HepG2 (cell line): ENCODE measurements at regions not wholly inside any gene's neighbourhood (a gene's known extent, or its start where the extent isn't known, plus 50 kb on each side); places are given as distances from the start of the nearest gene placed in this dataset.

Source experiments
- ATAC-seq: fragments of 200-7000 bp; cut with Tn5 transposase; 3 replicates; pipeline ENCODE4 v1.9.1; 2020; ENCODE audit warnings: mild to moderate bottlenecking, moderate library complexity
- BruUV-seq: library from RNA; stranded (reverse); fragments of 400-500 nt; replicated peaks from 2 replicates; lab custom pipeline; 2021; lab: Mats Ljungman, UMichigan
- CTCF ChIA-PET: fragments of 300-600 bp; formaldehyde crosslinking; extraction: SDS; loops from one replicate; lab custom pipeline; 2021; ENCODE audit warnings: low total read pairs, inconsistent platforms, low intra/inter-chr PET ratio; lab: Yijun Ruan, JAX
- POLR2A ChIA-PET: fragments of 350-600 bp; sonication (Branson Sonifier 250); formaldehyde crosslinking; loops from one replicate; lab custom pipeline; 2020; ENCODE audit warnings: antibody characterized with exemption, inconsistent platforms; lab: Yijun Ruan, JAX
- DNase-seq: peaks from one replicate; pipeline ENCODE4 v3.0.0-alpha.2; 2015; ENCODE audit warnings: low spot score
- FAIRE-seq: peaks from 3 replicates; lab custom pipeline; 2011; peaks lifted over from hg19 to GRCh38; lab: Jason Lieb, UNC
- H2AFZ ChIP-seq: one replicate; pipeline ENCODE4 v1.6.1; 2011; ENCODE audit warnings: low read length, inconsistent platforms
- H3K27ac ChIP-seq: fragments of 300-600 bp; 3 replicates; pipeline ENCODE4 v1.8.0; 2011; ENCODE audit warnings: mixed run types, mild to moderate bottlenecking, mixed read lengths, low read length, inconsistent platforms; ENCODE audit not compliant: insufficient read depth; ENCODE audit errors: extremely low read length
- H3K27me3 ChIP-seq, 2 experiments: fragments of 200-600 bp in 1 of 2; 2 replicates in 1 of 2; 3 replicates in 1 of 2; pipeline versions ENCODE4 v1.6.0 to v1.8.0; 2011; ENCODE audit warnings: low read length in 2 of 2, mild to moderate bottlenecking in 2 of 2, moderate library complexity in 2 of 2, inconsistent platforms in 1 of 2; ENCODE audit not compliant: insufficient read depth in 2 of 2, control insufficient read depth in 1 of 2
- H3K36me3 ChIP-seq, 2 experiments: fragments of 200-600 bp in 1 of 2; replicated peaks in 1 of 2; 2 replicates in 1 of 2; 3 replicates in 1 of 2; pipeline versions ENCODE4 v1.5.1 to v1.8.0; 2011; ENCODE audit warnings: low read length in 2 of 2, inconsistent platforms in 1 of 2; ENCODE audit not compliant: insufficient read depth in 2 of 2, control insufficient read depth in 1 of 2
- H3K4me1 ChIP-seq: 2 replicates; pipeline ENCODE4 v1.5.1; 2012; ENCODE audit warnings: low read length, inconsistent platforms; ENCODE audit not compliant: insufficient read depth
- H3K4me2 ChIP-seq: 2 replicates; pipeline ENCODE4 v1.6.0; 2011; ENCODE audit warnings: low read depth, low read length, inconsistent platforms
- H3K4me3 ChIP-seq, 3 experiments: fragments of 200-600 bp in 1 of 3; sonication (generic), shearing (Covaris generic) in 1 of 3; replicated peaks in 1 of 3; 2 replicates each; pipeline ENCODE4 v1.5.1; 2011 to 2016; ENCODE audit warnings: low read length in 3 of 3, inconsistent platforms in 2 of 3, low read depth in 2 of 3, mild to moderate bottlenecking in 2 of 3, control low read depth in 1 of 3, mixed read lengths in 1 of 3; ENCODE audit not compliant: insufficient read depth in 1 of 3
- H3K79me2 ChIP-seq: one replicate; pipeline ENCODE4 v1.6.1; 2011; ENCODE audit warnings: low read length, inconsistent platforms; ENCODE audit not compliant: insufficient read depth
- H3K9ac ChIP-seq: 2 replicates; pipeline ENCODE4 v1.6.0; 2011; ENCODE audit warnings: mild to moderate bottlenecking, low read depth, low read length, inconsistent platforms; ENCODE audit not compliant: insufficient read depth
- H3K9me3 ChIP-seq: 2 replicates; pipeline ENCODE4 v1.5.1; 2012; ENCODE audit warnings: mild to moderate bottlenecking, low read length
- H4K20me1 ChIP-seq: 2 replicates; pipeline ENCODE4 v1.6.0; 2011; ENCODE audit warnings: inconsistent platforms, mild to moderate bottlenecking, low read length, moderate library complexity; ENCODE audit not compliant: insufficient read depth
- ERF ChIP-seq: IDR thresholded peaks from 2 replicates; pipeline ENCODE4 v1.6.1; 2018; ENCODE audit warnings: missing biosample characterization, missing genetic modification reagents
- ETV6 ChIP-seq: sonication (generic); formaldehyde crosslinking; conservative IDR thresholded peaks from 2 replicates; pipeline ENCODE4 v1.4.0; 2020; ENCODE audit warnings: missing genetic modification reagents
- GTF3A ChIP-seq: sonication (generic); formaldehyde crosslinking; conservative IDR thresholded peaks from 2 replicates; pipeline ENCODE4 v1.4.0; 2020; ENCODE audit warnings: mild to moderate bottlenecking, missing genetic modification reagents
- HOXA5 ChIP-seq: sonication (generic); formaldehyde crosslinking; IDR thresholded peaks from 2 replicates; pipeline ENCODE4 v1.4.0; 2020; ENCODE audit warnings: missing genetic modification reagents
- NBN ChIP-seq: fragments of 450-650 bp; conservative IDR thresholded peaks from 2 replicates; pipeline ENCODE4 v1.6.1; 2017
- SAFB2 ChIP-seq: sonication (generic); formaldehyde crosslinking; IDR thresholded peaks from 2 replicates; pipeline ENCODE4 v1.5.1; 2020; ENCODE audit warnings: missing genetic modification reagents, low read depth, mild to moderate bottlenecking, borderline replicate concordance
- SMARCC2 ChIP-seq: fragments of 450-650 bp; IDR thresholded peaks from 2 replicates; pipeline ENCODE4 v1.6.1; 2017; ENCODE audit warnings: antibody characterized with exemption, mild to moderate bottlenecking
- SP5 ChIP-seq: IDR thresholded peaks from 2 replicates; pipeline ENCODE4 v1.6.1; 2016; ENCODE audit warnings: low read depth, borderline replicate concordance
- SRSF9 ChIP-seq: fragments of 200-400 bp; formaldehyde crosslinking; IDR thresholded peaks from 2 replicates; pipeline ENCODE4 v1.6.1; 2018; ENCODE audit warnings: borderline replicate concordance, mild to moderate bottlenecking, low read depth, low read length; ENCODE audit not compliant: insufficient read depth, poor library complexity, severe bottlenecking
- STAG1 ChIP-seq: sonication (generic); formaldehyde crosslinking; IDR thresholded peaks from 2 replicates; pipeline ENCODE4 v1.4.0; 2020; ENCODE audit warnings: missing genetic modification reagents
- ZEB1 ChIP-seq: IDR thresholded peaks from 2 replicates; pipeline ENCODE4 v1.6.1; 2012; ENCODE audit warnings: mild to moderate bottlenecking, low read depth, inconsistent platforms; ENCODE audit not compliant: insufficient replicate concordance
- ZGPAT ChIP-seq: IDR thresholded peaks from 2 replicates; pipeline ENCODE4 v1.6.1; 2016; ENCODE audit warnings: mild to moderate bottlenecking
- ZNF260 ChIP-seq: sonication (generic); formaldehyde crosslinking; IDR thresholded peaks from 2 replicates; pipeline ENCODE4 v1.4.0; 2020; ENCODE audit warnings: missing genetic modification reagents, low read depth, mild to moderate bottlenecking, borderline replicate concordance
- ZNF296 ChIP-seq: sonication (generic); formaldehyde crosslinking; conservative IDR thresholded peaks from 2 replicates; pipeline ENCODE4 v1.5.0; 2020; ENCODE audit warnings: mild to moderate bottlenecking, missing genetic modification reagents
- ZNF326 ChIP-seq: sonication (generic); formaldehyde crosslinking; IDR thresholded peaks from 2 replicates; pipeline ENCODE4 v1.4.0; 2020; ENCODE audit warnings: missing genetic modification reagents, borderline replicate concordance
- ZNF577 ChIP-seq: sonication (generic); formaldehyde crosslinking; IDR thresholded peaks from 2 replicates; pipeline ENCODE4 v1.4.0; 2020; ENCODE audit warnings: mild to moderate bottlenecking, low read depth, missing genetic modification reagents, borderline replicate concordance
- ZNF619 ChIP-seq: sonication (generic); formaldehyde crosslinking; IDR thresholded peaks from 2 replicates; pipeline ENCODE4 v1.4.0; 2020; ENCODE audit warnings: mild to moderate bottlenecking, missing genetic modification reagents
- WGBS: methylation state at CpG from one replicate; pipeline ENCODE4 v1.1.6; 2017; ENCODE audit warnings: low lambda C conversion rate; 5-methylcytosine and 5-hydroxymethylcytosine counted together
- in situ Hi-C: cut with HindIII; loops from 2 replicates; pipeline ENCODE4 v1.10.0; 2017; ENCODE audit warnings: low pct_unique_long_range_greater_than_20kb; ENCODE audit not compliant: extremely low pct_ligation_motif_present
- intact Hi-C: fragments of 100-400 bp; cut with micrococcal nuclease; formaldehyde crosslinking; loops from one replicate; pipeline ENCODE4 v1.10.0; 2022; ENCODE audit not compliant: unreplicated experiment
- TF ChIP-seq, protein P1 (sequence below): sonication (generic); formaldehyde crosslinking; IDR thresholded peaks from 2 replicates; pipeline ENCODE4 v1.5.1; 2020; ENCODE audit warnings: missing genetic modification reagents, mild to moderate bottlenecking, borderline replicate concordance

DNA sequence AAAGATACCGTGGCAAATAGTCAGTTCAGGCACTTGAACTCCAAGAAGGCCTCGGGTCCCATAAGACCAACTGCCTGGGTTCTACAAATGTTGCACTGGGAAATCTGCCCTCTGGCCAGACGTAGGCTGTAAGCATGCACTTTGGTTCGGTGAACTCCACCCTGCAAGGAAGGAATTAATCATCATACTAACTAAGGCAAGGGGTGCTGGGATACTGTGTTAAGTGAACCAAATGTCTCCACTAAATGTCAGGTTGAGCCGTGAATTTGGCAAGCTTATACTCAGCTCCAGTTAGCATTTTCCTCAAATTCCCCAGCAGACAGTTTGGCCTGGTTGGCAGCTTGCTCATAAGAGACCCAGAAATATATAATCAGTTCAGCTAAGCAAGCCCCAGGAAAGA is 385.9 kb downstream of the GPATCH2 start:
- TF ChIP-seq ZNF326 (CRISPR knock-in tag): no peak
- no peak for TF ChIP-seq ERF
- no peak for TF ChIP-seq ZNF619 (CRISPR knock-in tag)
- no peak for TF ChIP-seq SAFB2 (CRISPR knock-in tag)
- TF ChIP-seq ETV6 (CRISPR knock-in tag): no peak
- TF ChIP-seq GTF3A: no peak
- no peak for TF ChIP-seq ZEB1
- TF ChIP-seq, all 625 proteins: peak for 0
- H3K27me3 ChIP-seq: no peaks in the 10 kb centered on the region
- H3K79me2 ChIP-seq: no peaks in the 10 kb centered on the region
- ChIA-PET CTCF (no interaction called here), POLR2A (no interaction called here)
- WGBS: 4% methylated on average over 3 of the region's 5 CpGs
- H3K9me3 ChIP-seq: no peaks in the 10 kb centered on the region; the same call in 1 of the 2 replicates
- no peaks in the 10 kb centered on the region for H3K36me3 ChIP-seq
- no peak overlapping the region for H3K9ac ChIP-seq
- H4K20me1 ChIP-seq: no peaks in the 10 kb centered on the region
- H3K4me1 ChIP-seq: no peaks in the 10 kb centered on the region
- intact Hi-C loops (no loop called here), in situ Hi-C loops (no loop called here)
- H2AFZ ChIP-seq: no peak overlapping the region
- no peak overlapping the region for H3K4me2 ChIP-seq
- no peak overlapping the region for H3K4me3 ChIP-seq
- no TSS peak for BruUV-seq
- no peak overlapping the region for H3K27ac ChIP-seq
- ATAC-seq (no peak), FAIRE-seq (no peak), DNase-seq (no peak)

DNA sequence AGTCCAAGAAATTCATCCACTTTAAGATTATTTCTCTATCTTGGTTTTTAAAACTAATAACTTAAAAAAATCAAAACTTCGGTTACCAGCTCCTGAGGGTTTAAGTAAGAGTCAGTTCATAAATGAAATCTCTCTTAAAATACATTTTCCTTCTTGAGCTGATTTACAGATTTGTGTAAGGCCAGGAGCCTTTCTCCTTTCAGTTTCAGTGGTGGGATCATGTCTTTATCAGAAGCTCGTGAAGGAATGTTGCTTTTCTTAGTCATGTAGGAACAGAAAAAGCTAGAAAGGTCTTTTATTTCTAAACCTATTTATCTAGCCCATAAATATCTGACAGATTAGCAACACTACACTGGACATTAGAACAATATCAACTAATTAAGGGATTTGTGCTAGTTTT is 390.2 kb downstream of the GPATCH2 start:
- Histone ChIP-seq H3K4me3 (no peak overlapping the region), H3K9me3 (no peaks in the 10 kb centered on the region), H3K4me1 (no peaks in the 10 kb centered on the region), H3K27ac (no peak overlapping the region), H3K9ac (no peak overlapping the region), H3K79me2 (no peaks in the 10 kb centered on the region), H2AFZ (no peak overlapping the region), H3K4me2 (no peak overlapping the region), H3K27me3 (no peaks in the 10 kb centered on the region), H3K36me3 (no peaks in the 10 kb centered on the region), H4K20me1 (no peaks in the 10 kb centered on the region)
- in situ Hi-C loops (no loop called here), intact Hi-C loops (no loop called here)
- ChIA-PET POLR2A (no interaction called here), CTCF (no interaction called here)
- ATAC-seq (no peak), FAIRE-seq (no peak), DNase-seq (no peak)
- WGBS: 3% methylated on average over 2 of the region's 2 CpGs
- BruUV-seq: no TSS peak
- no peak for TF ChIP-seq SP5 (CRISPR knock-in tag)
- no peak for TF ChIP-seq SRSF9
- TF ChIP-seq ZNF260 (CRISPR knock-in tag): no peak
- TF ChIP-seq ZNF296 (CRISPR knock-in tag): no peak
- no peak for TF ChIP-seq ZNF577 (CRISPR knock-in tag)
- TF ChIP-seq, protein P1, sequence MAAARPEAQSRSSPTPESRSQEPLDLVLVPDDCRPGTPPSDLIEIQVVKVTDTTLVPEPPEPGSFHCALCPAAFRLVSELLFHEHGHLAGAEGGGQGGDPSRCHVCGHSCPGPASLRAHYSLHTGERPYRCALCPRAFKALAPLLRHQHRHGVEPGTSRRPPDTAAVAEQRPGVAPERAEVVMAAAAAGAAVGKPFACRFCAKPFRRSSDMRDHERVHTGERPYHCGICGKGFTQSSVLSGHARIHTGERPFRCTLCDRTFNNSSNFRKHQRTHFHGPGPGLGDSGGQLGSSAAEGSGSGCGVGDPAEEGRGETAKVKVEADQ (CRISPR knock-in tag): no peak
- TF ChIP-seq SMARCC2: no peak
- TF ChIP-seq NBN: no peak
- no peak for TF ChIP-seq ZGPAT (CRISPR knock-in tag)
- TF ChIP-seq HOXA5: no peak
- no peak for TF ChIP-seq STAG1 (CRISPR knock-in tag)
